HCT116 (cell line): ENCODE measurements at regions not wholly inside any gene's neighbourhood (a gene's known extent, or its start where the extent isn't known, plus 50 kb on each side); places are given as distances from the start of the nearest gene placed in this dataset.
"Not testable (repeated sequence)": the region's sequence is repeated elsewhere in the genome, so short reads cannot be mapped to it uniquely, and the experiment has no call there.

Experiments used
- EZH2 ChIP-seq: fragments of 200-600 bp; sonication (generic); IDR thresholded peaks from 2 replicates; pipeline ENCODE4 v1.6.1; 2017; ENCODE audit warnings: antibody characterized with exemption, mixed run types
- YY1 ChIP-seq: IDR thresholded peaks from 2 replicates; pipeline ENCODE4 v1.6.1; 2011; ENCODE audit warnings: low read length, low read depth, moderate library complexity, mild to moderate bottlenecking; ENCODE audit not compliant: insufficient replicate concordance; ENCODE audit errors: extremely low read depth

DNA sequence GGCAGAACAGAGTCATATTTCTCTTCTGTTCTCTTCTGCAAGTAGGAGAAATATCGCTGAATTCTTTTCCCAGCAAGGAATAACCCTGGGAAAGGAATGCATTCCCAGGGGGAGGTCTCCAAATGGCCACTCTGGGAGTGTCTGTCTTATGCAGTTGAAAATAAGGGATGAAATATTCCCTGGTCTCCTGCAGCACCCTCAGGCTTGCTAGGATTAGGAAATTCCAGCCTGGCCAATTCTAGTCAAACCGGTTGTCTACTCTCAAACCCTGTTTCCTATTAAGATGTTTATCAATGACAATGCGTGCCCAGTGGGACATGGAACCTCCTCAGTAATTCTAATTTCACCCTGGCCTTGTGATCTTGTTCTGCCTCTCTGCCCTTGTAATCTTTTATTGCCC lies 501.1 kb upstream of the OLFM3 start:
- not testable (repeated sequence) for TF ChIP-seq YY1, EZH2
